ENCODE measurements at regions not wholly inside any gene's neighbourhood (a gene's known extent, or its start where the extent isn't known, plus 50 kb on each side); places are given as distances from the start of the nearest gene placed in this dataset.
"Not testable (repeated sequence)": the region's sequence is repeated elsewhere in the genome, so short reads cannot be mapped to it uniquely, and the experiment has no call there.

GRCh38 chr7:116395141-116395791 is 104.3 kb upstream of the CAV2 start:
- peaks cover 10% of the 10 kb centered on the region for H3K27me3 Mint-ChIP-seq (ENCODE audit: low read depth)
- no peak for ATAC-seq (replicated peaks in 1 of 2)

GRCh38 chr7:116398672-116399071 is 100.9 kb upstream of the CAV2 start:
- H3K4me1 Mint-ChIP-seq (ENCODE audit: low read depth), result no peaks in the 10 kb centered on the region
- ATAC-seq (replicated peaks in 1 of 2) (no peak), DNase-seq (no peak)
- no peak overlapping the region for H3K4me3 Mint-ChIP-seq
- peaks cover 0 to 4% of the 10 kb centered on the region in 2 donors for H3K9me3 Mint-ChIP-seq
- H3K27me3 Mint-ChIP-seq (ENCODE audit: low read depth), result peaks cover 37% of the 10 kb centered on the region
- H3K27ac Mint-ChIP-seq, result no peak overlapping the region
- H3K36me3 Mint-ChIP-seq (ENCODE audit: insufficient read depth in 2 of 2), result no peaks in the 10 kb centered on the region

More at GRCh38 chr7:116395141-116395791, 104.3 kb upstream of the CAV2 start:
- no peak for DNase-seq
- Mint-ChIP-seq H3K4me3 (no peak overlapping the region), H3K4me1 (ENCODE audit: low read depth) (no peaks in the 10 kb centered on the region), H3K27ac (no peak overlapping the region), H3K36me3 (ENCODE audit: insufficient read depth in 2 of 2) (no peaks in the 10 kb centered on the region), H3K9me3 (peaks cover 0 to 4% of the 10 kb centered on the region in 2 donors)

DNA sequence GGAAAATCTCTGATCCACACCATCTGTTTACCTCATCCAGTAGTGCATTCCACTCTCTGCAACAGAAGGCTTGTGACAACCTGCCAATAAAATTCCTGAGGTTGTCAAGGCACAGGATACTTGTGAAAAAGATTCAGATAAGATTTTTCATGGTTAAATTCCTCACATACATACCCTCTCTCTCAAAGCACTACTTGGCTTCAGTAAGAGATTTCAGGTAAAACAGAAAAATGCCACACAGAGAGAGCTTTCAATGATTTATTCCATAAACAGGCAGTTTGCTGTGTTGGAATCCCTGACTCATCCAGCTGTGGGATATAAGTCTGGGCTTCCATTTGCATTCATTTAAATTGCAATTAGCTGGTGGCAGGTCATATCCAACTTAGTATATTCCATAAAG is 99.7 kb upstream of the CAV2 start:
- Mint-ChIP-seq H3K9me3 (peaks cover 0 to 4% of the 10 kb centered on the region in 2 donors), H3K27ac (no peak overlapping the region), H3K4me1 (ENCODE audit: low read depth) (no peaks in the 10 kb centered on the region), H3K36me3 (ENCODE audit: insufficient read depth in 2 of 2) (no peaks in the 10 kb centered on the region), H3K27me3 (ENCODE audit: low read depth) (peaks cover 42% of the 10 kb centered on the region), H3K4me3 (no peak overlapping the region)
- ATAC-seq (replicated peaks in 1 of 2) (no peak), DNase-seq (no peak)

DNA sequence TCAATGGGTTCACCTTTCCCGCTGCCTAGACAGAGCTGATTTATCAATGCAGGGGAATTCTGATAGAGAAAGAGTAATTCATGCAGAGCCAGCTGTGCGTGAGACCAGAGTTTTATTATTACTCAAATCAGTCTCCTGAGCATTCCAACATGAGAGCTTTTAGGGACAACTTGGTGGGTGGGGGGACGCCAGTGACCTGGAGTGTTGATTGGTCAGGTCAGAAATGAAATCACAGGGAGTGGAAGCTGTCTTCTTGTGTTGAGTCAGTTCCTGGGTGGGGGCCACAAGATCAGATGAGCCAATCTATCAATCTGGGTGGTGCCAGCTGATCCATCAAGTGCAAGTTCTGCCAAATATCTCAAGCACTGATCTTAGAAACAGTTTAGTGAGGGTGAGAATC is 99.0 kb upstream of the CAV2 start:
- no peak overlapping the region for H3K4me3 Mint-ChIP-seq
- ATAC-seq (replicated peaks in 1 of 2), result no peak
- no peak for DNase-seq
- H3K27ac Mint-ChIP-seq, result no peak overlapping the region
- peaks cover 46% of the 10 kb centered on the region for H3K27me3 Mint-ChIP-seq (ENCODE audit: low read depth)
- peaks cover 0 to 4% of the 10 kb centered on the region in 2 donors for H3K9me3 Mint-ChIP-seq
- no peaks in the 10 kb centered on the region for H3K4me1 Mint-ChIP-seq (ENCODE audit: low read depth)
- no peaks in the 10 kb centered on the region for H3K36me3 Mint-ChIP-seq (ENCODE audit: insufficient read depth in 2 of 2)

GRCh38 chr7:116401711-116402110 is 97.8 kb upstream of the CAV2 start:
- peaks cover 46% of the 10 kb centered on the region for H3K27me3 Mint-ChIP-seq (ENCODE audit: low read depth)
- no peak overlapping the region for H3K4me3 Mint-ChIP-seq
- peaks cover 0 to 4% of the 10 kb centered on the region in 2 donors for H3K9me3 Mint-ChIP-seq
- no peaks in the 10 kb centered on the region for H3K36me3 Mint-ChIP-seq (ENCODE audit: insufficient read depth in 2 of 2)
- no peaks in the 10 kb centered on the region for H3K4me1 Mint-ChIP-seq (ENCODE audit: low read depth)
- DNase-seq (no peak), ATAC-seq (replicated peaks in 1 of 2) (no peak)
- H3K27ac Mint-ChIP-seq, result no peak overlapping the region

GRCh38 chr7:116403265-116403664 is 96.3 kb upstream of the CAV2 start:
- DNase-seq, result no peak
- no peak overlapping the region for H3K4me3 Mint-ChIP-seq

DNA sequence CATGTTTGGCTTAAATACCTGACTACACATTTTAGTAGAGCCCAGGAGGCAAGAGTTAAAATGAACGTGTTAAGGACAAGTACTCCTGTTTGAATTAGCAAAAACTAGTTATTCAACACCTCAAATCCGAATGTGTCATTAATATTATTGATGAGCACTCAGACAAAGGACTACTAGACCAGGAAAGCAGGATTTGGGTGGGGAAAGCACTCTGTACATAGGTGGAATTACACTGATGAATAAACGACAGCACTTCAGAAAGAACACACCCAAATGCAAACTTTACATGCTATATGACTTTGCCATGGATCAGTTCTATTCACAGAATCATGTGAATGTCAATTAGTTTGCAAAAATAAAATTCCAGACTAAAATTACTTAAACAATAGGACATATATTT is 95.1 kb upstream of the CAV2 start:
- Mint-ChIP-seq H3K9me3 (no peaks in the 10 kb centered on the region), H3K27ac (no peak overlapping the region), H3K4me3 (no peak overlapping the region), H3K4me1 (ENCODE audit: low read depth) (no peaks in the 10 kb centered on the region), H3K27me3 (ENCODE audit: low read depth) (peaks cover 37% of the 10 kb centered on the region), H3K36me3 (ENCODE audit: insufficient read depth in 2 of 2) (no peaks in the 10 kb centered on the region)
- DNase-seq (no peak), ATAC-seq (replicated peaks in 1 of 2) (no peak)

More at GRCh38 chr7:116403265-116403664, 96.3 kb upstream of the CAV2 start:
- ATAC-seq (replicated peaks in 1 of 2), result no peak
- Mint-ChIP-seq H3K9me3 (peaks cover 0 to 2% of the 10 kb centered on the region in 2 donors), H3K27ac (no peak overlapping the region), H3K4me1 (ENCODE audit: low read depth) (no peaks in the 10 kb centered on the region), H3K27me3 (ENCODE audit: low read depth) (peaks cover 45% of the 10 kb centered on the region), H3K36me3 (ENCODE audit: insufficient read depth in 2 of 2) (no peaks in the 10 kb centered on the region)

GRCh38 chr7:116405810-116406209 is 93.7 kb upstream of the CAV2 start:
- no peaks in the 10 kb centered on the region for H3K36me3 Mint-ChIP-seq (ENCODE audit: insufficient read depth in 2 of 2)
- DNase-seq (no peak), ATAC-seq (replicated peaks in 1 of 2) (no peak)
- peaks cover 31% of the 10 kb centered on the region for H3K27me3 Mint-ChIP-seq (ENCODE audit: low read depth)
- no peaks in the 10 kb centered on the region for H3K4me1 Mint-ChIP-seq (ENCODE audit: low read depth)
- no peak overlapping the region for H3K27ac Mint-ChIP-seq
- no peak overlapping the region for H3K4me3 Mint-ChIP-seq
- no peaks in the 10 kb centered on the region for H3K9me3 Mint-ChIP-seq

DNA sequence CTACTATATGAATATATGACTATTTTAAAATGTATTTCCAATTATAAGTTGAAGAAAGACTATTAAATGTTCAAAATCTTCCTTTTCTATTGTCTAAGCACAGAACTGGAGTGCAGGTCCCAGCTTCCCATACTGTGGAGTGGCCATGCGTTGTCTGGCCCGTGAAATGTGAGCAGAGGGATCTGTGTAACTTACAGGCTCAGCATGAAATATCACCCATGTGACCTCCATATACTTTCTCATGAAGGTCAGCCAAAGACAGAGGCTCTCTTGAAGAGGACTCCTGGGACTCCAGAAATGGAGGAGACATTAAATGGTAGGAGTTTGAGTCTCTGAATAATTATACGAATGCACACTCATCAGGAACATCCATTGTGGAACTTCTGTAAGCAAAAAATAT is 92.4 kb upstream of the CAV2 start:
- Mint-ChIP-seq H3K4me1 (ENCODE audit: low read depth) (no peaks in the 10 kb centered on the region), H3K27ac (no peak overlapping the region)
- no peak for DNase-seq

DNA sequence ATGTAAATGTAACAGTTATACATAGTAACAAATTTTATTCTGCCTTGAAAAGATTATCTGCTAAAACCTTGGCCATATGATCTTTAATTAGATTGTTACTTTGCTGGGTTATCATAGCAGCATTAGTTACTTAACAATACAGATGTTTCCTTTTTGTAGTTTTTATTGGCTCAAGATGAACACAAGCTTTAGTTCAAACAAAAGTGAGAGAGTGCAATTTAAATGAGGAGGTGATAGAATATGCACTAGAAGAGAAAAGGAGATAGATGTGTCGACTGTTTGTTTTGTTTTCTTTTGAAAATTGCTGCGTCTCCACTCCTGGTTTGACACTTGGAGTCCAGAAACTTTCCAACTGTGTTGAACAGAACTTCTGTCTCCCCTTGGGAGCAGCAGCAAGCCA is 91.4 kb upstream of the CAV2 start:
- Mint-ChIP-seq H3K9me3 (no peaks in the 10 kb centered on the region), H3K36me3 (ENCODE audit: insufficient read depth in 2 of 2) (no peaks in the 10 kb centered on the region), H3K4me3 (no peak overlapping the region), H3K27ac (no peak overlapping the region), H3K27me3 (ENCODE audit: low read depth) (peaks cover 13% of the 10 kb centered on the region), H3K4me1 (ENCODE audit: low read depth) (no peaks in the 10 kb centered on the region)
- no peak for ATAC-seq (replicated peaks in 1 of 2)
- DNase-seq, result no peak

More for the DNA sequence above, 92.4 kb upstream of the CAV2 start:
- ATAC-seq (replicated peaks in 1 of 2), result no peak
- H3K36me3 Mint-ChIP-seq (ENCODE audit: insufficient read depth in 2 of 2), result no peaks in the 10 kb centered on the region
- no peak overlapping the region for H3K4me3 Mint-ChIP-seq
- H3K27me3 Mint-ChIP-seq (ENCODE audit: low read depth), result peaks cover 22% of the 10 kb centered on the region
- no peaks in the 10 kb centered on the region for H3K9me3 Mint-ChIP-seq

DNA sequence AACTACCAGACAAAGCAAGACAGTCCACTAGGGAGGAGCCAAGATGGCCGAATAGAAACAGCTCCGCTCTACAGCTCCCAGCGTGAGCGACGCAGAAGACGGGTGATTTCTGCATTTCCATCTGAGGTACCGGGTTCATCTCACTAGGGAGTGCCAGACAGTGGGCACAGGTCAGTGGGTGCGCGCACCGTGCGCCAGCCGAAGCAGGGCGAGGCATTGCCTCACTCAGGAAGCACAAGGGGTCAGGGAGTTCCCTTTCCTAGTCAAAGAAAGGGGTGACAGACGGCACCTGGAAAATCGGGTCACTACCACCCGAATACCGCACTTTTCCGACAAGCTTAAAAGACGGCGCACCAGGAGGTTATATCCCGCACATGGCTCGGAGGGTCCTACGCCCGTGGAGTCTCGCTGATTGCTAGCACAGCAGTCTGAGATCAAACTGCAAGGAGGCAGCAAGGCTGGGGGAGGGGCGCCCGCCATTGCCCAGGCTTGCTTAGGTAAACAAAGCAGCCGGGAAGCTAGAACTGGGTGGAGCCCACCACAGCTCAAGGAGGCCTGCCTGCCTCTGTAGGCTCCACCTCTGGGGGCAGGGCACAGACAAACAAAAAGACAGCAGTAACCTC is 90.6 kb upstream of the CAV2 start:
- ATAC-seq (replicated peaks in 1 of 2); H3K27me3 Mint-ChIP-seq (ENCODE audit: low read depth); H3K36me3 Mint-ChIP-seq (ENCODE audit: insufficient read depth in 2 of 2); H3K4me3 Mint-ChIP-seq; H3K4me1 Mint-ChIP-seq (ENCODE audit: low read depth); H3K27ac Mint-ChIP-seq; H3K9me3 Mint-ChIP-seq; DNase-seq: not testable (repeated sequence)

- DNase-seq; H3K9me3 Mint-ChIP-seq; H3K27ac Mint-ChIP-seq; H3K4me1 Mint-ChIP-seq (ENCODE audit: low read depth); ATAC-seq (replicated peaks in 1 of 2); H3K4me3 Mint-ChIP-seq; H3K36me3 Mint-ChIP-seq (ENCODE audit: insufficient read depth in 2 of 2); H3K27me3 Mint-ChIP-seq (ENCODE audit: low read depth): not testable (repeated sequence)
Observed at GRCh38 chr7:116410694-116411093, 88.8 kb upstream of the CAV2 start.

DNA sequence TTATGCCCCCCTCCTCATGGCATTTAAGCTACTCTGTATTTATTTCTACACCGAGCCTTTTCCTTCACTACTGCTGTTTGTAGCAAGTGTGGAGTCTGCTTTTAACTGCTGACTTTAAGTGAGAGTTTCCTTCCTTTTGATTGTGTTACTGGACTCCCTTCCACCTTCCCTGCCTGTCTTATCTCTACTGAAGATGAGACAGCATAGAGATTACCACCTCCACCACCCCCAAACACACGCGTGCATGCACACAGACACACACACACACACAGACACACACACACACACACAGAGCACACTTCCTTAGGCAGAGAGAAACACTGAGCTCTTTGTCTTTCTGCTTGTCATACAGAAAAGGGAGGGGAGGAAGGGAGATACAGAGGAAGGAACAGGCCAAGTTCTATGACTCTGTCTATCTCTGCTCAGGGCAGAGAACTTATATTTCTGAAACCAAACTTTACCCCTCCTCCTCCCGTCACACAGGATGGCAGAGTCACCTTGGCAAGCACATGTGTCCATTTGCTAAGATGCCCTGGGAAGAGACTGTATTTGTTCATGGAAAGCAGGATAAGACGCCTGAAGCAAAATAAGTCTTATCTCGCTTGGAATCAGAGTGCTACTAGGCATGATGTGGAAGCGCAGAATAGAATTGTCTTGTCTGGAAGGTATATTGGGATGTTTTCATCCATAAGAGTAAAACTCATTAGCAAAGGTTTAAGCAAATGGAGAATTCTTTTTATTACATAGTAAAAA is 81.8 kb upstream of the CAV2 start:
- no peak overlapping the region for H3K4me3 Mint-ChIP-seq
- no peaks in the 10 kb centered on the region for H3K4me1 Mint-ChIP-seq (ENCODE audit: low read depth)
- H3K36me3 Mint-ChIP-seq (ENCODE audit: insufficient read depth in 2 of 2), result no peaks in the 10 kb centered on the region
- peaks cover 20% of the 10 kb centered on the region for H3K27me3 Mint-ChIP-seq (ENCODE audit: low read depth)
- no peak for DNase-seq
- H3K27ac Mint-ChIP-seq, result no peak overlapping the region
- no peaks in the 10 kb centered on the region for H3K9me3 Mint-ChIP-seq
- ATAC-seq (replicated peaks in 1 of 2), result no peak

Data from activated T-cell treated with anti-CD3 and anti-CD28 coated beads, Interleukin-2, amount 50 U/mL, for 72 hours (primary cell).